ENCODE measurements at regions not wholly inside any gene's neighbourhood (a gene's known extent, or its start where the extent isn't known, plus 50 kb on each side); places are given as distances from the start of the nearest gene placed in this dataset.
"Not testable (repeated sequence)": the region's sequence is repeated elsewhere in the genome, so short reads cannot be mapped to it uniquely, and the experiment has no call there.

DNA sequence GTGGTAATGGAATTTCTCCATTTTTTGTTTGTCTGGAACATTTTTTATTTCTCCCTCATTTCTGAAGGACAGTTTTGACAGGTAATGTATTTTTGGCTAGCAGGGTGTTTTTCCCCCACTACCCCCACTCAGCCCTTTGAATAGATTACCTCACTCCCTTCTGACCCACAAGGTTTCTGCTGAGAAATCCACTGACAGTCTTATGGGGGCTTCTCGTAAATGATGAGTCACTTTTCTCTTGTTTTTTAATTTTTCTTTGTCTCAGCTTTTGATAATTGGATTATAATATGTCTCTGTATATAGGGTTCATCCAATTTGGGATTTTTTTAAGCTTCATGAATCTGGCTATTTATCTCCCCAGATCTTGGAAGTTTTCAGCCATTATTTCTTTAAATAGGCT, 74.7 kb upstream of the CCDC71L start:
- Histone ChIP-seq H3K4me3 (no peak overlapping the region), H3K27me3 (no peaks in the 10 kb centered on the region), H3K9me3 (no peaks in the 10 kb centered on the region), H3K36me3 (no peaks in the 10 kb centered on the region), H3K27ac (no peak overlapping the region), H3K4me1 (peaks cover 20% of the 10 kb centered on the region)
- intact Hi-C loops (cut with DNase I), result no loop called here
- ATAC-seq (no peak), DNase-seq (no peak)
- TF ChIP-seq CTCF (IDR thresholded peaks at IDR 0.05), result no peak

GRCh38 chr7:106736123-106736507, 75.2 kb upstream of the CCDC71L start:
- Histone ChIP-seq H3K4me1 (peaks cover 15% of the 10 kb centered on the region), H3K36me3 (no peaks in the 10 kb centered on the region), H3K27me3 (no peaks in the 10 kb centered on the region), H3K27ac (no peak overlapping the region), H3K9me3 (no peaks in the 10 kb centered on the region), H3K4me3 (no peak overlapping the region)
- TF ChIP-seq CTCF (IDR thresholded peaks at IDR 0.05), result no peak
- intact Hi-C loops (cut with DNase I), result no loop called here
- DNase-seq (no peak), ATAC-seq (no peak)

DNA sequence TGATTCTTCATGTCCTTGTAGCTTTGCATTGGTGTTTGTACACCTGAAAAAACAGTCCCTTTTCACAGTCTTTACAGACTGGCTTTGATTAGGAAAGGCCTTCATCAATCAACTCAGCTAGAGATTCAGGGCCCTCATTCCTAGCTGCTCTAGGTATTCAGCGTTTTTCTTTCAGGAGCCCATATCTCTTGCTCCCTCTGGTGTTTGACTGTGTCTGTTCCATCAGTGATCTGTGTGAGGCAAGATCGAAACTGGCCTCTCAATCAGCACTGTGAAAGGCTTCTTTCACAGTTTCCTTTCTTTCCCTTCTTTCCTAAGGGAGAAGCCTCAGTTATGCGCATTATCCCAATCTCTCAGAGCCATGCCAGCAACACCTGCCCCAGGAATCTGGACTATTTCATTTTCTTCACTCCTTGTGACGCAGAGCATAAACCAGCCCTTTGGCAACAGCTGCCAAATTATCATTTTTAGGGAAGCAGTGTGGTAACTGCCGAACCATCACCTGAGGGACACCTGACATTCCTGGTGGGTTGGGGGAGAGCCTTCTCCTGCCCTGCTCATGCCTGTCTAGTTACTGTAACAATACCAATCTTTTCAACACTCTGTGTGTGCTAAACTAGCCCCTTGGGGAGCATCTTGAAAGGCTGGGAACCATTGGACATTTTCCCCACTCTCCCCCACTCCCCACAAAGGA, 75.7 kb upstream of the CCDC71L start:
- no peak overlapping the region for H3K4me3 ChIP-seq
- no peaks in the 10 kb centered on the region for H3K9me3 ChIP-seq
- ATAC-seq (peak; percentile 95), DNase-seq (no peak)
- H3K27me3 ChIP-seq, result no peaks in the 10 kb centered on the region
- H3K27ac ChIP-seq, result no peak overlapping the region
- H3K4me1 ChIP-seq, result peaks cover 10% of the 10 kb centered on the region
- H3K36me3 ChIP-seq, result no peaks in the 10 kb centered on the region
- intact Hi-C loops (cut with DNase I), result no loop called here
- peak; percentile 77 for TF ChIP-seq CTCF (IDR thresholded peaks at IDR 0.05)

DNA sequence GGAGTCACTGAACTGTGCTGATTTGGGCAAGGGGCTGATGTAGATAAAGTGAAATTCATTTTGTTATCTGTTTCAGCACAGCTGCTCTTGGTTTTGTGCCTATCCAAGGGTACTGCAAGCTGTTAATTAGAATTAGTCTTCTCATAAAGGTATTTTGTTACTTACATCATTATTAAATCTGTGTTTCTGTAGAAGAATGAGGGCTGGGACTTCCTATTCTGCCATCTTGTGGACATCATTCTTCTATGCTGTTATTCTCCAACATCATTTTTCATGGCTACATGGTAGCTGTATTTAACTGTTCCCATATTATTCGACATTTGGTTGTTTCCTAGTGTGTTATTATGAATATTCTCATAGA, 76.2 kb upstream of the CCDC71L start:
- Histone ChIP-seq H3K4me1 (peaks cover 6% of the 10 kb centered on the region), H3K27me3 (no peaks in the 10 kb centered on the region), H3K4me3 (no peak overlapping the region), H3K36me3 (no peaks in the 10 kb centered on the region), H3K9me3 (no peaks in the 10 kb centered on the region), H3K27ac (no peak overlapping the region)
- TF ChIP-seq CTCF (IDR thresholded peaks at IDR 0.05), result peak; percentile 10
- DNase-seq, result no peak
- intact Hi-C loops (cut with DNase I), result no loop called here
- ATAC-seq, result no peak

DNA sequence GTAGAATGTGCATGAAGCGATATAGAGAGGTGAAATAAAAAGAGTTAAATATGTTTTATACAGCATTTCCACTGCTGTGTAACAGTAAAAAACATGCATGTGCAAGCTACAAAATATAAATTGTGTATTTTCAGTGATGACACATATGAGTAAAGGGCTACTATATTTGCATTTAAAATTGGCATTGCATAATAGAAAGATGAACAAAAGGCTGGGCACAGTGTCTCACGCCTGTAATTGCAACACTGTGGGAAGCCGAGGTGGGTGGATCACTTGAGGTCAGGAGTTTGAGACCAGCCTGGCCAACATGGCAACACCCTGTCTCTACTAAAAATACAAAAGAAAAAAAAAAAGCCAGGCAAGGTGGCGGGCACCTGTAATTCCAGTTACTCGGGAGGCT, 79.8 kb upstream of the CCDC71L start:
- intact Hi-C loops (cut with DNase I), result no loop called here
- no peak for DNase-seq
- H3K9me3 ChIP-seq, result no peaks in the 10 kb centered on the region
- ATAC-seq, result no peak
- no peak overlapping the region for H3K27ac ChIP-seq
- no peaks in the 10 kb centered on the region for H3K27me3 ChIP-seq
- no peak overlapping the region for H3K4me3 ChIP-seq
- no peaks in the 10 kb centered on the region for H3K4me1 ChIP-seq
- no peak for TF ChIP-seq CTCF (IDR thresholded peaks at IDR 0.05)
- H3K36me3 ChIP-seq, result no peaks in the 10 kb centered on the region

DNA sequence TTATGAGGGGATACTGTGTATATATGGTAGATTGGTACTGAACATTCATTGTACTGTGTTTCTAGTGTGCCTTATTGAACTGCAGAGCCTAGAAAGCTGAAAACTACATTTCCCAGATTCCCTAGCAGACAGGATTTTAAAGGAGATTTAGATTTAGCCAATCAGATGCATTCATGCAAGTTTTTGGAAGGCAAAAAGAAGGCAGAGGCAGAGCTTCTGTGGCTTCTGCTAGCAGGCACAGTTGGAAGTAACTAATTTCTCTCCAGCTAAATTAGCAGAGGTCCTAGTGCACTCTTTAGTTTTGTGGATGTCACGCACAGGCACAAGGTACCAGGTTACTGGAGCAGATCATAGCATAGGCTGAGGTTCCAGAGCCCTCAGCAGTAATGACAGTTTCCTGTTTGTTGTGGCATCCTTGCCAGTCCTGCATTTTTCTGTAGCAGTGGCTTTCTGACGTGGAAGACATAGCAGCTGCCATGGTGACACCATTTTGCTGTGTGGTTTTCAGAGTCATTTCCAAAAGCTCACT, 83.7 kb upstream of the CCDC71L start:
- intact Hi-C loops (cut with DNase I), result no loop called here
- TF ChIP-seq CTCF (IDR thresholded peaks at IDR 0.05), result no peak

GRCh38 chr7:106747301-106747700, 86.3 kb upstream of the CCDC71L start:
- H3K9me3 ChIP-seq; intact Hi-C loops (cut with DNase I); ATAC-seq; H3K4me3 ChIP-seq; H3K4me1 ChIP-seq; H3K36me3 ChIP-seq; DNase-seq; H3K27me3 ChIP-seq; H3K27ac ChIP-seq: not testable (repeated sequence)

More for the DNA sequence above, 83.7 kb upstream of the CCDC71L start:
- Histone ChIP-seq H3K36me3 (no peaks in the 10 kb centered on the region), H3K4me3 (no peak overlapping the region), H3K4me1 (no peaks in the 10 kb centered on the region), H3K27me3 (no peaks in the 10 kb centered on the region), H3K9me3 (no peaks in the 10 kb centered on the region), H3K27ac (no peak overlapping the region)
- DNase-seq (no peak), ATAC-seq (no peak)
